ENCODE measurements at regions not wholly inside any gene's neighbourhood (a gene's known extent, or its start where the extent isn't known, plus 50 kb on each side); places are given as distances from the start of the nearest gene placed in this dataset.

DNA sequence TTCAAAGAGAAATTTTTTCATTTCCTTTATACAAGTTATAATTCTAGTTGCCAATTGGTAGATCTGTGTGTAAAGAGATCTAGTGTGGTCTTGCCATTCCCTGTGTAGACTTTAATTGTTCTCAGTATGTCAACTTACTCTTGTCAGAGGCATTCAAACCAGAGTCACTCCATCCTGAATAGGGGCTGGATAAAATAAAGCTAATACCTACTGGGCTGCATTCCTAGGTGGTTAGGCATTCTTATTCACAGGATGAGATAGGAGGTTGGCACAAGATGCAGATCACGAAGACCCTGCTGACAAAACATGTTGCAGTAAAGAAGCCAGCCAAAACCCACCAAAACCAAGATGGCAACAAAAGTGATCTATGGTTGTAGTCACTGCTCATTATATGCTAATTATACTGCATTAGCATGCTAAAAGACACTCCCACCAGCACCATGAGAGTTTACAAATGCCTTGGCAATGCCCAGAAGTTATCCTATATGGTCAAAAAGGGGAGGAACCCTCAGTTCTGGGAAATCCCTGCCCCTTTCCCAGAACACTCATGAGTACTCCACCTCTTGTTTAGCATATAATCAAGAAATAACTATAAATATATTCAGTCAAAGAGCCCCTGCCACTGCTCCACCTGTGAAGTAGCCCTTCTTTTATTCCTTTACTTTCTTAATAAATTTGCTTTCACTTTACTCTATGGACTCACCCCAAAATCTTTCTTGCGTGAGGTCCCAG, 74.0 kb upstream of the ADAMTS5 start:
- TF ChIP-seq, protein P1, sequence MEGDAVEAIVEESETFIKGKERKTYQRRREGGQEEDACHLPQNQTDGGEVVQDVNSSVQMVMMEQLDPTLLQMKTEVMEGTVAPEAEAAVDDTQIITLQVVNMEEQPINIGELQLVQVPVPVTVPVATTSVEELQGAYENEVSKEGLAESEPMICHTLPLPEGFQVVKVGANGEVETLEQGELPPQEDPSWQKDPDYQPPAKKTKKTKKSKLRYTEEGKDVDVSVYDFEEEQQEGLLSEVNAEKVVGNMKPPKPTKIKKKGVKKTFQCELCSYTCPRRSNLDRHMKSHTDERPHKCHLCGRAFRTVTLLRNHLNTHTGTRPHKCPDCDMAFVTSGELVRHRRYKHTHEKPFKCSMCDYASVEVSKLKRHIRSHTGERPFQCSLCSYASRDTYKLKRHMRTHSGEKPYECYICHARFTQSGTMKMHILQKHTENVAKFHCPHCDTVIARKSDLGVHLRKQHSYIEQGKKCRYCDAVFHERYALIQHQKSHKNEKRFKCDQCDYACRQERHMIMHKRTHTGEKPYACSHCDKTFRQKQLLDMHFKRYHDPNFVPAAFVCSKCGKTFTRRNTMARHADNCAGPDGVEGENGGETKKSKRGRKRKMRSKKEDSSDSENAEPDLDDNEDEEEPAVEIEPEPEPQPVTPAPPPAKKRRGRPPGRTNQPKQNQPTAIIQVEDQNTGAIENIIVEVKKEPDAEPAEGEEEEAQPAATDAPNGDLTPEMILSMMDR (IDR thresholded peaks at IDR 0.05): no peak
- no peak for TF ChIP-seq POLR2A (IDR thresholded peaks at IDR 0.05)
- TF ChIP-seq POLR2AphosphoS5 (IDR thresholded peaks at IDR 0.05): no peak
